GM12873 (cell line): ENCODE measurements at regions not wholly inside any gene's neighbourhood (a gene's known extent, or its start where the extent isn't known, plus 50 kb on each side); places are given as distances from the start of the nearest gene placed in this dataset.

Source experiments
- CTCF ChIP-seq: IDR thresholded peaks from 2 replicates; pipeline ENCODE4 v1.5.1; 2012; ENCODE audit warnings: low read depth, mild to moderate bottlenecking, moderate library complexity, low read length, control low read depth; ENCODE audit not compliant: insufficient read depth; ENCODE audit errors: missing control alignments

GRCh38 chr12:118866346-118866745 lies 115.0 kb upstream of the SRRM4 start:
- TF ChIP-seq CTCF, result no peak

- TF ChIP-seq CTCF, result no peak
Observed at GRCh38 chr12:118870551-118870950, 110.8 kb upstream of the SRRM4 start.

- no peak for TF ChIP-seq CTCF
Observed at GRCh38 chr12:118874698-118875548, 106.4 kb upstream of the SRRM4 start.

- TF ChIP-seq CTCF, result no peak
Observed at GRCh38 chr12:118880720-118881493, 100.4 kb upstream of the SRRM4 start.

GRCh38 chr12:118884226-118884625 lies 97.1 kb upstream of the SRRM4 start:
- TF ChIP-seq CTCF, result no peak

- no peak for TF ChIP-seq CTCF
Observed at GRCh38 chr12:118900993-118901392, 80.3 kb upstream of the SRRM4 start.

- TF ChIP-seq CTCF, result no peak
Observed at GRCh38 chr12:118908811-118909210, 72.5 kb upstream of the SRRM4 start.
